Liver (tissue), 8 donors: ENCODE measurements at regions not wholly inside any gene's neighbourhood (a gene's known extent, or its start where the extent isn't known, plus 50 kb on each side); places are given as distances from the start of the nearest gene placed in this dataset.

Source experiments
- DNase-seq: peaks from one replicate; pipeline ENCODE4 v3.0.0-alpha.2; 2017; ENCODE audit warnings: low spot score
- H3K27ac ChIP-seq, 2 donors: one replicate each; pipeline ENCODE4 v1.7.0; 2013; ENCODE audit warnings: inconsistent platforms in 2 of 2, low read length in 2 of 2, control low read depth in 1 of 2, low read depth in 1 of 2, mild to moderate bottlenecking in 1 of 2
- H3K27me3 ChIP-seq, 4 donors: one replicate each; pipeline versions ENCODE4 v1.6.1 to v1.7.0; 2013; ENCODE audit warnings: low read length in 3 of 4, inconsistent platforms in 1 of 4, mild to moderate bottlenecking in 1 of 4, moderate library complexity in 1 of 4; ENCODE audit not compliant: control insufficient read depth in 4 of 4, insufficient read depth in 4 of 4
- H3K36me3 ChIP-seq, 4 donors: one replicate each; pipeline versions ENCODE4 v1.6.1 to v1.7.0; 2013; ENCODE audit warnings: low read length in 3 of 4, mild to moderate bottlenecking in 3 of 4, low read depth in 1 of 4, moderate library complexity in 1 of 4; ENCODE audit not compliant: control insufficient read depth in 4 of 4, insufficient read depth in 3 of 4
- H3K4me1 ChIP-seq, 4 donors: one replicate each; pipeline versions ENCODE4 v1.6.1 to v1.7.0; 2013; ENCODE audit warnings: low read length in 3 of 4, mild to moderate bottlenecking in 3 of 4, moderate library complexity in 1 of 4; ENCODE audit not compliant: control insufficient read depth in 4 of 4, insufficient read depth in 4 of 4
- H3K4me3 ChIP-seq, 3 donors: one replicate each; pipeline versions ENCODE4 v1.6.1 to v1.7.0; 2013; ENCODE audit warnings: low read length in 3 of 3, control low read depth in 1 of 3, low read depth in 1 of 3, mild to moderate bottlenecking in 1 of 3
- H3K9ac ChIP-seq, 2 donors: one replicate each; pipeline ENCODE4 v1.7.0; 2013; ENCODE audit warnings: low read length in 2 of 2, mild to moderate bottlenecking in 2 of 2, moderate library complexity in 2 of 2, control low read depth in 1 of 2, low read depth in 1 of 2
- H3K9me3 ChIP-seq, 4 donors: one replicate each; pipeline versions ENCODE4 v1.6.1 to v1.7.0; 2013; ENCODE audit warnings: low read length in 3 of 4; ENCODE audit not compliant: control insufficient read depth in 4 of 4
- EGR1 ChIP-seq, 2 donors: IDR thresholded peaks; 2 replicates each; pipeline ENCODE4 v1.6.1; 2016 to 2018; ENCODE audit warnings: antibody characterized with exemption in 2 of 2, low read depth in 2 of 2
- FOXA1 ChIP-seq: IDR thresholded peaks from 2 replicates; pipeline ENCODE4 v1.6.1; 2016; ENCODE audit warnings: antibody characterized with exemption
- FOXA2 ChIP-seq: IDR thresholded peaks from 2 replicates; pipeline ENCODE4 v1.6.1; 2016; ENCODE audit warnings: antibody characterized with exemption
- GABPA ChIP-seq, 2 donors: IDR thresholded peaks in 1 of 2; conservative IDR thresholded peaks in 1 of 2; 2 replicates each; pipeline ENCODE4 v1.6.1; 2016; ENCODE audit warnings: antibody characterized with exemption in 2 of 2, mild to moderate bottlenecking in 1 of 2, moderate library complexity in 1 of 2
- HNF4G ChIP-seq: IDR thresholded peaks from 2 replicates; pipeline ENCODE4 v1.6.1; 2016; ENCODE audit warnings: antibody characterized with exemption
- JUND ChIP-seq, 2 donors: IDR thresholded peaks; 2 replicates each; pipeline ENCODE4 v1.6.1; 2016; ENCODE audit warnings: antibody characterized with exemption in 2 of 2
- RXRA ChIP-seq, 2 donors: IDR thresholded peaks; 2 replicates each; pipeline ENCODE4 v1.6.1; 2017 to 2018; ENCODE audit warnings: antibody characterized with exemption in 2 of 2, mild to moderate bottlenecking in 1 of 2
- SP1 ChIP-seq: IDR thresholded peaks from 2 replicates; pipeline ENCODE4 v1.6.1; 2018; ENCODE audit warnings: antibody characterized with exemption, mild to moderate bottlenecking
- TAF1 ChIP-seq: conservative IDR thresholded peaks from 2 replicates; pipeline ENCODE4 v1.6.1; 2016; ENCODE audit warnings: antibody characterized with exemption, mild to moderate bottlenecking
- WGBS: extraction: QIAGEN DNeasy Blood & Tissue Kit; methylation state at CpG from one replicate; pipeline ENCODE4 v1.1.7; 2013; 5-methylcytosine and 5-hydroxymethylcytosine counted together
- TF ChIP-seq, protein P1 (sequence below): IDR thresholded peaks from 2 replicates; pipeline ENCODE4 v1.6.1; 2016; ENCODE audit warnings: antibody characterized with exemption, mild to moderate bottlenecking
- TF ChIP-seq, protein P2 (sequence below): IDR thresholded peaks from 2 replicates; pipeline ENCODE4 v1.6.1; 2016; ENCODE audit warnings: antibody characterized with exemption
- TF ChIP-seq, protein P3 (sequence below): IDR thresholded peaks from 2 replicates; pipeline ENCODE4 v1.6.1; 2016; ENCODE audit warnings: antibody characterized with exemption
- TF ChIP-seq, protein P4 (sequence below): fragments of 150-350 bp; IDR thresholded peaks from 2 replicates; pipeline ENCODE4 v1.5.1; 2017; ENCODE audit warnings: improper control_type of control experiment, low read depth, low read length; ENCODE audit not compliant: missing input control
- donor health status: healthy.
- donor health status: healthy.
- donor health status: healthy.
- donor health status: healthy.
- donor health status: healthy.

DNA sequence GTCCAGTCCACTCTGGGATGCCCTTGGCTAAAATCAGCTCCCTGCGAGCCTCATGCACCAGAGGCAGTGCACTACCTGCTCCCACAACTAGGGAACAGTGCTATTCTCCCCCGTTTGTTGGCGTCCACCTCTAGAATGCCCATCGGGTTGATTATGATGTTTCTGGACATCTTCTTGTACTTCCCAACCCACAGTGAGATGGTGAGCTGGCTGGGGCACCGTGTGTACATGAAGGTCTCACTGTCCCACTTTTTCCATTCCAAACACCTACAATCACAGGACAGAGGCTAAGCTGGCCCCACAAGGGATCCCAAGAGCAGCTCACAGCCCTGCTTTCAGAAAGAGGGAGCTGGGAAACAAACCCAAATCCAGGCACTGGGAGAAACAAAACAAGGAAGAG, 126.2 kb upstream of the ZNF92 start:
- no peaks in the 10 kb centered on the region for H3K9me3 ChIP-seq
- no peak for DNase-seq
- H3K4me1 ChIP-seq: peaks cover 0 to 8% (median 3%) of the 10 kb centered on the region in 4 donors
- TF ChIP-seq FOXA2 (no peak), GABPA (IDR thresholded peaks at IDR 0.05 in 1 of 2, conservative IDR thresholded peaks at IDR 0.05 in 1 of 2) (no peak)
- TF ChIP-seq, protein P1, sequence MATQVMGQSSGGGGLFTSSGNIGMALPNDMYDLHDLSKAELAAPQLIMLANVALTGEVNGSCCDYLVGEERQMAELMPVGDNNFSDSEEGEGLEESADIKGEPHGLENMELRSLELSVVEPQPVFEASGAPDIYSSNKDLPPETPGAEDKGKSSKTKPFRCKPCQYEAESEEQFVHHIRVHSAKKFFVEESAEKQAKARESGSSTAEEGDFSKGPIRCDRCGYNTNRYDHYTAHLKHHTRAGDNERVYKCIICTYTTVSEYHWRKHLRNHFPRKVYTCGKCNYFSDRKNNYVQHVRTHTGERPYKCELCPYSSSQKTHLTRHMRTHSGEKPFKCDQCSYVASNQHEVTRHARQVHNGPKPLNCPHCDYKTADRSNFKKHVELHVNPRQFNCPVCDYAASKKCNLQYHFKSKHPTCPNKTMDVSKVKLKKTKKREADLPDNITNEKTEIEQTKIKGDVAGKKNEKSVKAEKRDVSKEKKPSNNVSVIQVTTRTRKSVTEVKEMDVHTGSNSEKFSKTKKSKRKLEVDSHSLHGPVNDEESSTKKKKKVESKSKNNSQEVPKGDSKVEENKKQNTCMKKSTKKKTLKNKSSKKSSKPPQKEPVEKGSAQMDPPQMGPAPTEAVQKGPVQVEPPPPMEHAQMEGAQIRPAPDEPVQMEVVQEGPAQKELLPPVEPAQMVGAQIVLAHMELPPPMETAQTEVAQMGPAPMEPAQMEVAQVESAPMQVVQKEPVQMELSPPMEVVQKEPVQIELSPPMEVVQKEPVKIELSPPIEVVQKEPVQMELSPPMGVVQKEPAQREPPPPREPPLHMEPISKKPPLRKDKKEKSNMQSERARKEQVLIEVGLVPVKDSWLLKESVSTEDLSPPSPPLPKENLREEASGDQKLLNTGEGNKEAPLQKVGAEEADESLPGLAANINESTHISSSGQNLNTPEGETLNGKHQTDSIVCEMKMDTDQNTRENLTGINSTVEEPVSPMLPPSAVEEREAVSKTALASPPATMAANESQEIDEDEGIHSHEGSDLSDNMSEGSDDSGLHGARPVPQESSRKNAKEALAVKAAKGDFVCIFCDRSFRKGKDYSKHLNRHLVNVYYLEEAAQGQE: no peak
- no peaks in the 10 kb centered on the region for H3K27me3 ChIP-seq
- H3K27ac ChIP-seq: no peak overlapping the region
- no peak overlapping the region for H3K4me3 ChIP-seq
- 91% methylated on average over 5 of the region's 5 CpGs for WGBS
- H3K9ac ChIP-seq: no peak overlapping the region
- no peaks in the 10 kb centered on the region for H3K36me3 ChIP-seq

DNA sequence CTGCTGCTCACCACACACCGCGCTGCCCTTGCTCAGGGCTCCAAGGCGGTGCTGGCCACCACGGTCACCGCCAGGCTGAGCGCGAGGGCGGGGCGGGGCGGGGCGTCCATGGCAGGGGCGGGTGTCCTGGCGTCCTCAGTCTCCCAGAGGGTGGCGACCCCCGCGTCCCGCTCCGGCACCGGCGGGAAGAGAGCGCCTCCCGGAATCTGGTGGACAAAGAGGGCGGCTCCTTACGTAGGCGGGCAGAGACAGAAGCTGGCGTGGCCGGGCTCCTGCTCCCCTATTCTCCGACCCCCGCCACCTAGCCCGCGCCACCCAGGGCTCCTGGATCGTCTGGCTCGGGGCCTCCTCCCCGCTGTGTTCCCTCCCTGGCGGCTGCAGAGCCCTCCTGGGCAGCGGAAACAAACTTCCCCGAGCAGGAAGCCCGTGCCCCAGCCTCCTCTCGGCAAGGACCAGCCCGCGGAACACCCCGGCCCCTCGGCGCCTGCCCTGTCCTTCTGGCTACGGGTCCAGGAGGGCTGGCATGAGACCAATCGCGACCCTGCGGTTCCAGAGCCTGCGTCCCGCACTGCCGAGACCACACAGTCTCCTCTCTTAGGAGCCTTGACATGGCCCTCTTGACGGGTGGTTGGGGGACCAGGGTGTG, 133.8 kb upstream of the ZNF92 start:
- no peak for TF ChIP-seq JUND (IDR thresholded peaks at IDR 0.05)
- TF ChIP-seq FOXA1: no peak
- TF ChIP-seq, protein P2, sequence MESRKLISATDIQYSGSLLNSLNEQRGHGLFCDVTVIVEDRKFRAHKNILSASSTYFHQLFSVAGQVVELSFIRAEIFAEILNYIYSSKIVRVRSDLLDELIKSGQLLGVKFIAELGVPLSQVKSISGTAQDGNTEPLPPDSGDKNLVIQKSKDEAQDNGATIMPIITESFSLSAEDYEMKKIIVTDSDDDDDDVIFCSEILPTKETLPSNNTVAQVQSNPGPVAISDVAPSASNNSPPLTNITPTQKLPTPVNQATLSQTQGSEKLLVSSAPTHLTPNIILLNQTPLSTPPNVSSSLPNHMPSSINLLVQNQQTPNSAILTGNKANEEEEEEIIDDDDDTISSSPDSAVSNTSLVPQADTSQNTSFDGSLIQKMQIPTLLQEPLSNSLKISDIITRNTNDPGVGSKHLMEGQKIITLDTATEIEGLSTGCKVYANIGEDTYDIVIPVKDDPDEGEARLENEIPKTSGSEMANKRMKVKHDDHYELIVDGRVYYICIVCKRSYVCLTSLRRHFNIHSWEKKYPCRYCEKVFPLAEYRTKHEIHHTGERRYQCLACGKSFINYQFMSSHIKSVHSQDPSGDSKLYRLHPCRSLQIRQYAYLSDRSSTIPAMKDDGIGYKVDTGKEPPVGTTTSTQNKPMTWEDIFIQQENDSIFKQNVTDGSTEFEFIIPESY: no peak
- TF ChIP-seq FOXA2: no peak
- no peak for TF ChIP-seq SP1
- no peak for TF ChIP-seq TAF1
- Histone ChIP-seq H3K27me3 (no peaks in the 10 kb centered on the region), H3K27ac (no peak overlapping the region), H3K4me3 (peak overlapping the region in 2 of 3 donors; percentile 60 to 69), H3K9me3 (no peaks in the 10 kb centered on the region), H3K9ac (no peak overlapping the region), H3K36me3 (no peaks in the 10 kb centered on the region), H3K4me1 (peaks cover 0 to 7% (median 3%) of the 10 kb centered on the region in 4 donors)
- DNase-seq: peak; percentile 69
- WGBS: 4% methylated on average over 52 of the region's 52 CpGs

DNA sequence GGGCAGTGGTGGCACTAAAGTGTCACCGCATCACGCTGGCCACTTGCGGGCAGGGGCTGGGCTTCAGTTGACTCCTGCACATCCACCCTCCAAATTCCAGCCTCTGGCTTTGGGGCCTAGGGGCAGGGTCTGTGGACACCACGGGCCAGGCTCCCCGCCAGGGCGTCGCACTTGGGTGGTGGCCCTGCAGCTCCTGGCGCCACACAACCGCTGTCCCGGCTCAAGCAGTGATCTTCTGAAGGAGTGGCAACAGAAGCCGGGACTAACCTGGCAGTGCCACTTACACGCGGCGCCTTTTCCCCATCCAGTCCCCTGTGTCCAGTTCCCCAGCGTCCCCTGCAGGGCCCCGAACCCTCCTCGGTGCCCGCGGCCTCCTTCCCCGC, 134.3 kb upstream of the ZNF92 start:
- Histone ChIP-seq H3K27me3 (no peaks in the 10 kb centered on the region), H3K4me3 (peak overlapping the region in 1 of 3 donors; percentile 69), H3K9me3 (no peaks in the 10 kb centered on the region), H3K36me3 (no peaks in the 10 kb centered on the region), H3K4me1 (peaks cover 0 to 7% (median 3%) of the 10 kb centered on the region in 4 donors), H3K9ac (no peak overlapping the region), H3K27ac (no peak overlapping the region)
- 54% methylated on average over 20 of the region's 20 CpGs for WGBS
- no peak for DNase-seq
- TF ChIP-seq HNF4G (no peak), RXRA (IDR thresholded peaks at IDR 0.05) (no peak), JUND (IDR thresholded peaks at IDR 0.05) (no peak), EGR1 (IDR thresholded peaks at IDR 0.05; ENCODE audit: low read depth in 2 of 2) (no peak), FOXA2 (no peak)
- TF ChIP-seq, protein P1: no peak
- TF ChIP-seq, protein P2: no peak
- TF ChIP-seq, protein P3, sequence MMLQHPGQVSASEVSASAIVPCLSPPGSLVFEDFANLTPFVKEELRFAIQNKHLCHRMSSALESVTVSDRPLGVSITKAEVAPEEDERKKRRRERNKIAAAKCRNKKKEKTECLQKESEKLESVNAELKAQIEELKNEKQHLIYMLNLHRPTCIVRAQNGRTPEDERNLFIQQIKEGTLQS: no peak
- TF ChIP-seq, protein P4, sequence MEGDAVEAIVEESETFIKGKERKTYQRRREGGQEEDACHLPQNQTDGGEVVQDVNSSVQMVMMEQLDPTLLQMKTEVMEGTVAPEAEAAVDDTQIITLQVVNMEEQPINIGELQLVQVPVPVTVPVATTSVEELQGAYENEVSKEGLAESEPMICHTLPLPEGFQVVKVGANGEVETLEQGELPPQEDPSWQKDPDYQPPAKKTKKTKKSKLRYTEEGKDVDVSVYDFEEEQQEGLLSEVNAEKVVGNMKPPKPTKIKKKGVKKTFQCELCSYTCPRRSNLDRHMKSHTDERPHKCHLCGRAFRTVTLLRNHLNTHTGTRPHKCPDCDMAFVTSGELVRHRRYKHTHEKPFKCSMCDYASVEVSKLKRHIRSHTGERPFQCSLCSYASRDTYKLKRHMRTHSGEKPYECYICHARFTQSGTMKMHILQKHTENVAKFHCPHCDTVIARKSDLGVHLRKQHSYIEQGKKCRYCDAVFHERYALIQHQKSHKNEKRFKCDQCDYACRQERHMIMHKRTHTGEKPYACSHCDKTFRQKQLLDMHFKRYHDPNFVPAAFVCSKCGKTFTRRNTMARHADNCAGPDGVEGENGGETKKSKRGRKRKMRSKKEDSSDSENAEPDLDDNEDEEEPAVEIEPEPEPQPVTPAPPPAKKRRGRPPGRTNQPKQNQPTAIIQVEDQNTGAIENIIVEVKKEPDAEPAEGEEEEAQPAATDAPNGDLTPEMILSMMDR: no peak
